NCI-H146 (cell line): ENCODE measurements at regions not wholly inside any gene's neighbourhood (a gene's known extent, or its start where the extent isn't known, plus 50 kb on each side); places are given as distances from the start of the nearest gene placed in this dataset.
"Not testable (repeated sequence)": the region's sequence is repeated elsewhere in the genome, so short reads cannot be mapped to it uniquely, and the experiment has no call there.

ENCODE experiments used
- DNase-seq: peaks from one replicate; lab custom pipeline; 2025; lab: John Stamatoyannopoulos, UW

- no peak for DNase-seq
These were observed 154.1 kb downstream of the SH3BP4 start for GRCh38 chr2:235105821-235106359.

- peak; percentile 61 for DNase-seq
These were observed 155.2 kb downstream of the SH3BP4 start for GRCh38 chr2:235106874-235107639.

- no peak for DNase-seq
These were observed 155.8 kb downstream of the SH3BP4 start for GRCh38 chr2:235107640-235107951.

- DNase-seq, result not testable (repeated sequence)
These were observed 157.7 kb downstream of the SH3BP4 start for GRCh38 chr2:235109561-235109960.

- no peak for DNase-seq
These were observed 160.5 kb downstream of the SH3BP4 start for GRCh38 chr2:235112365-235112764.

GRCh38 chr2:235113854-235114253 lies 162.0 kb downstream of the SH3BP4 start:
- no peak for DNase-seq

GRCh38 chr2:235114286-235114685 lies 162.5 kb downstream of the SH3BP4 start:
- DNase-seq, result no peak

- no peak for DNase-seq
These were observed 163.7 kb downstream of the SH3BP4 start for GRCh38 chr2:235115521-235115920.

GRCh38 chr2:235116885-235117492 lies 165.2 kb downstream of the SH3BP4 start:
- peak; percentile 50 for DNase-seq

GRCh38 chr2:235126768-235127167 lies 175.0 kb downstream of the SH3BP4 start:
- DNase-seq, result no peak

GRCh38 chr2:235127931-235128330 lies 176.1 kb downstream of the SH3BP4 start:
- no peak for DNase-seq

- no peak for DNase-seq
These were observed 178.0 kb downstream of the SH3BP4 start for GRCh38 chr2:235129850-235130249.

- no peak for DNase-seq
These were observed 179.8 kb downstream of the SH3BP4 start for GRCh38 chr2:235131334-235132305.

- DNase-seq, result no peak
These were observed 180.8 kb downstream of the SH3BP4 start for GRCh38 chr2:235132651-235133050.

- no peak for DNase-seq
These were observed 182.0 kb downstream of the SH3BP4 start for GRCh38 chr2:235133837-235134236.

- DNase-seq, result no peak
These were observed 182.6 kb downstream of the SH3BP4 start for GRCh38 chr2:235134420-235134819.

- no peak for DNase-seq
These were observed 183.6 kb downstream of the SH3BP4 start for GRCh38 chr2:235135195-235135965.

- peak; percentile 75 for DNase-seq
These were observed 184.3 kb downstream of the SH3BP4 start for GRCh38 chr2:235135990-235136561.

GRCh38 chr2:235138339-235138738 lies 186.5 kb downstream of the SH3BP4 start:
- DNase-seq, result no peak

GRCh38 chr2:235139956-235140800 lies 188.4 kb downstream of the SH3BP4 start:
- DNase-seq, result no peak

- DNase-seq, result no peak
These were observed 188.9 kb downstream of the SH3BP4 start for GRCh38 chr2:235140801-235141081.
